ENCODE measurements at regions not wholly inside any gene's neighbourhood (a gene's known extent, or its start where the extent isn't known, plus 50 kb on each side); places are given as distances from the start of the nearest gene placed in this dataset.
A peak's percentile ranks its signal among the peaks of the same experiment; 100 is the strongest.

DNA sequence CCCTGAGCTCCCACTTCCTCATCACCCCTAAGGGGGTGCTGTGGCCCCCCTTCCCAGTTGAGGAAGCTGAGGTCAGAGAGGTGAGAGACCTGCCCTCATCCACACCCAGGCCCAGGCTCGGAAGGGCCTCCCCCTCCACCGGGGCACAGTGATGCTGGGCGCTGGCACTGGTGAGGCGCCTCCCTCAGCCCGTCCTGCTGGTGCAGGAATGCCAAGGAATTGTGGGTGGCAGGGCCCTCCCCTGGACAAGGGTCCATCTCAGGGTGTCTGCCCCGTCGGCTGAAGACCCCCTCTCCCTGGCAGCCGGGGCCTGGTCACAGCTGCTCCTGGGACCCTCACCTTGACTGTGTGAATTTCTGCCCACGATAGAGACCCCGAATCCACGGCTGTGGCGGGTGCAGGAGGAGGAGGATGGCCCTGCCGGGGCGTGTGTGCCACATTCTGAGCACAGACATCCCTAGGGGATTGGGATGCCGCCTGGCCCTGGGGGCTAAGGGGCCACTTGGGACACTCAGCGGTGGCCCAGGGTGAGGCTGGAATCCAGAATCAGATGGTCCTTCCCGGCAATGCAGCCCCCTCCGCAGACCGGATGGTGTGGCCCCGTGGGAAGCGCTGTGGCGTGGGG, 70.2 kb upstream of the GATA5 start:
- FAIRE-seq (no peak), ATAC-seq (no peak), DNase-seq (ENCODE audit: low spot score) (no peak)
- Histone ChIP-seq H3K27me3 (ENCODE audit: control insufficient read depth in 1 of 2, insufficient read depth in 2 of 2, low read length in 2 of 2) (peaks cover 43 to 58% of the 10 kb centered on the region in 2 experiments), H3K4me1 (ENCODE audit: insufficient read depth, low read length) (peaks cover 39% of the 10 kb centered on the region), H3K9ac (ENCODE audit: insufficient read depth, low read depth, low read length) (no peak overlapping the region), H4K20me1 (ENCODE audit: insufficient read depth, low read length) (no peaks in the 10 kb centered on the region), H3K79me2 (ENCODE audit: insufficient read depth, low read length) (no peaks in the 10 kb centered on the region), H3K9me3 (ENCODE audit: low read length) (peaks cover 8% of the 10 kb centered on the region), H3K27ac (ENCODE audit: extremely low read length, insufficient read depth, low read length) (no peak overlapping the region), H3K4me2 (ENCODE audit: low read depth, low read length) (no peak overlapping the region), H3K4me3 (replicated peaks in 1 of 3; ENCODE audit: insufficient read depth in 1 of 3, low read depth in 2 of 3, low read length in 3 of 3) (no peak overlapping the region), H2AFZ (ENCODE audit: low read length) (no peak overlapping the region), H3K36me3 (replicated peaks in 1 of 2; ENCODE audit: control insufficient read depth in 1 of 2, insufficient read depth in 2 of 2, low read length in 2 of 2) (no peaks in the 10 kb centered on the region)
- 65% methylated on average over 15 of the region's 22 CpGs for WGBS (ENCODE audit: low lambda C conversion rate)
- CTCF ChIA-PET (ENCODE audit: low intra/inter-chr PET ratio, low total read pairs), result no interaction called here
- POLR2A ChIA-PET, result no interaction called here
- in situ Hi-C loops (cut with HindIII; ENCODE audit: extremely low pct_ligation_motif_present, low pct_unique_long_range_greater_than_20kb), result no loop called here
- intact Hi-C loops (cut with micrococcal nuclease; ENCODE audit: unreplicated experiment), result no loop called here
- no peak for TF ChIP-seq CEBPG (CRISPR knock-in tag; IDR thresholded peaks at IDR 0.05)
- TF ChIP-seq RARG (CRISPR knock-in tag; IDR thresholded peaks at IDR 0.05; ENCODE audit: low read depth), result no peak
- TF ChIP-seq NPAS2 (CRISPR knock-in tag; IDR thresholded peaks at IDR 0.05; ENCODE audit: borderline replicate concordance), result no peak
- TF ChIP-seq TGIF2 (CRISPR knock-in tag; IDR thresholded peaks at IDR 0.05), result no peak
- no TSS peak for BruUV-seq (replicated peaks)

DNA sequence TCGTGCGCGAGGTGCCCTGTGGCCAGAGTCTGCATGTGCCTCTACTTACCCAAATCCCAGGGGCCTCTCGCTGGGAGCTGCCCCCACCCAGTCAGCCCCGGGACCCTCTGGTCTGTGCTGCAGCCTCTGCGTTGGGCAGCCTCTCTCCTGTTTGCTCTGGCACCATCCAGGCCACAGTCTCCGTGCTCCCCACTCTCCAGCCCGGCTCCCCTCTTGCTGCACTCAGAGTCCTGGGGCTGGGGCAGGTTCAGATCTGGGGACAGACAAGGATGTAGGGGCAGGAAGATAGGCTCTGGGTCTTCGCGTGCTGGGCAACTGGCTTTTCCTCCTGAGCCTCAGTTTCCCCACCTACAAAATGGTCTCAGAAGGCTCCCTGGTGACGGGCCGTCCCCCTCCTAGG, 70.8 kb upstream of the GATA5 start:
- 60% methylated on average over 11 of the region's 12 CpGs for WGBS (ENCODE audit: low lambda C conversion rate)
- H3K9me3 ChIP-seq (ENCODE audit: low read length), result peaks cover 8% of the 10 kb centered on the region
- DNase-seq (ENCODE audit: low spot score) (no peak), FAIRE-seq (no peak), ATAC-seq (no peak)
- ChIA-PET POLR2A (no interaction called here), CTCF (ENCODE audit: low intra/inter-chr PET ratio, low total read pairs) (no interaction called here)
- BruUV-seq (replicated peaks), result no TSS peak
- no peaks in the 10 kb centered on the region for H3K36me3 ChIP-seq (replicated peaks in 1 of 2; ENCODE audit: control insufficient read depth in 1 of 2, insufficient read depth in 2 of 2, low read length in 2 of 2)
- H3K27me3 ChIP-seq (ENCODE audit: control insufficient read depth in 1 of 2, insufficient read depth in 2 of 2, low read length in 2 of 2), result peaks cover 43 to 57% of the 10 kb centered on the region in 2 experiments
- intact Hi-C loops (cut with micrococcal nuclease; ENCODE audit: unreplicated experiment) (no loop called here), in situ Hi-C loops (cut with HindIII; ENCODE audit: extremely low pct_ligation_motif_present, low pct_unique_long_range_greater_than_20kb) (no loop called here)
- no peak overlapping the region for H2AFZ ChIP-seq (ENCODE audit: low read length)
- H3K4me1 ChIP-seq (ENCODE audit: insufficient read depth, low read length), result peaks cover 36% of the 10 kb centered on the region
- TF ChIP-seq ZNF263 (CRISPR knock-in tag; IDR thresholded peaks at IDR 0.05) (peak; percentile 86), POLR2AphosphoS5 (IDR thresholded peaks at IDR 0.05; ENCODE audit: low read depth, low read length) (no peak), RBM39 (IDR thresholded peaks at IDR 0.05; ENCODE audit: low read depth, low read length, poor library complexity, severe bottlenecking) (peak; percentile 20)
- no peak overlapping the region for H3K9ac ChIP-seq (ENCODE audit: insufficient read depth, low read depth, low read length)
- H3K79me2 ChIP-seq (ENCODE audit: insufficient read depth, low read length), result no peaks in the 10 kb centered on the region
- no peak overlapping the region for H3K4me3 ChIP-seq (replicated peaks in 1 of 3; ENCODE audit: insufficient read depth in 1 of 3, low read depth in 2 of 3, low read length in 3 of 3)
- H3K4me2 ChIP-seq (ENCODE audit: low read depth, low read length), result no peak overlapping the region
- no peaks in the 10 kb centered on the region for H4K20me1 ChIP-seq (ENCODE audit: insufficient read depth, low read length)
- no peak overlapping the region for H3K27ac ChIP-seq (ENCODE audit: extremely low read length, insufficient read depth, low read length)

Measured in HepG2 (cell line).